SK-N-SH treated with all-trans-retinoic acid at 6 μM for 48 hours (cell line): ENCODE measurements at regions not wholly inside any gene's neighbourhood (a gene's known extent, or its start where the extent isn't known, plus 50 kb on each side); places are given as distances from the start of the nearest gene placed in this dataset.
"Not testable (repeated sequence)": the region's sequence is repeated elsewhere in the genome, so short reads cannot be mapped to it uniquely, and the experiment has no call there.

Experiments
- ATAC-seq: fragments of 200-7000 bp; cut with Tn5 transposase; 3 replicates; pipeline ENCODE4 v1.9.1; 2020; ENCODE audit warnings: mild to moderate bottlenecking, moderate library complexity
- ARNTL ChIP-seq: fragments of 450-650 bp; formaldehyde crosslinking; IDR thresholded peaks from 2 replicates; pipeline ENCODE4 v1.5.0; 2020; ENCODE audit warnings: low read depth, mild to moderate bottlenecking, moderate library complexity, borderline replicate concordance
- BACH2 ChIP-seq: fragments of 250-450 bp; sonication (Bioruptor Pico); IDR thresholded peaks from 2 replicates; pipeline ENCODE4 v1.9.0; 2021; ENCODE audit warnings: mild to moderate bottlenecking, borderline replicate concordance
- CSDC2 ChIP-seq: fragments of 250-450 bp; sonication (Bioruptor Pico); IDR thresholded peaks from 2 replicates; pipeline ENCODE4 v1.5.0; 2020; ENCODE audit warnings: mild to moderate bottlenecking, moderate library complexity
- ESRRG ChIP-seq: fragments of 250-450 bp; sonication (Bioruptor Pico); IDR thresholded peaks from 2 replicates; pipeline ENCODE4 v1.6.1; 2021; ENCODE audit warnings: mild to moderate bottlenecking
- GLIS3 ChIP-seq: fragments of 250-450 bp; sonication (Bioruptor Pico); IDR thresholded peaks from 2 replicates; pipeline ENCODE4 v1.5.0; 2020; ENCODE audit warnings: mild to moderate bottlenecking, moderate library complexity
- ISL1 ChIP-seq: fragments of 250-450 bp; sonication (Bioruptor Pico); IDR thresholded peaks from 2 replicates; pipeline ENCODE4 v2.1.2; 2022; ENCODE audit warnings: mild to moderate bottlenecking, moderate library complexity
- OSR1 ChIP-seq: fragments of 250-450 bp; sonication (Bioruptor Pico); IDR thresholded peaks from 2 replicates; pipeline ENCODE4 v1.8.0; 2022; ENCODE audit warnings: moderate library complexity, mild to moderate bottlenecking, inconsistent platforms
- PPARA ChIP-seq: fragments of 250-450 bp; sonication (Bioruptor Pico); IDR thresholded peaks from 2 replicates; pipeline ENCODE4 v1.5.0; 2020; ENCODE audit warnings: mild to moderate bottlenecking, borderline replicate concordance
- RARB ChIP-seq: fragments of 250-450 bp; sonication (Bioruptor Pico); IDR thresholded peaks from 2 replicates; pipeline ENCODE4 v1.8.0; 2021; ENCODE audit warnings: mild to moderate bottlenecking, moderate library complexity
- SNAI2 ChIP-seq: fragments of 250-450 bp; sonication (Bioruptor Pico); IDR thresholded peaks from 2 replicates; pipeline ENCODE4 v1.5.0; 2020; ENCODE audit warnings: mild to moderate bottlenecking, moderate library complexity
- TCF4 ChIP-seq: fragments of 250-450 bp; sonication (Bioruptor Pico); IDR thresholded peaks from 2 replicates; pipeline ENCODE4 v1.8.0; 2021; ENCODE audit warnings: mild to moderate bottlenecking, moderate library complexity, borderline replicate concordance
- TOX ChIP-seq: fragments of 250-450 bp; sonication (Bioruptor Pico); IDR thresholded peaks from 2 replicates; pipeline ENCODE4 v1.8.0; 2021; ENCODE audit warnings: mild to moderate bottlenecking, moderate library complexity, borderline replicate concordance
- ZC3H10 ChIP-seq: fragments of 250-450 bp; sonication (Bioruptor Pico); IDR thresholded peaks from 2 replicates; pipeline ENCODE4 v1.5.1; 2021; ENCODE audit warnings: mild to moderate bottlenecking, moderate library complexity
- ZFP3 ChIP-seq: fragments of 250-450 bp; sonication (Bioruptor Pico); IDR thresholded peaks from 2 replicates; pipeline ENCODE4 v1.5.0; 2020; ENCODE audit warnings: mild to moderate bottlenecking, moderate library complexity
- ZFP30 ChIP-seq: fragments of 450-650 bp; formaldehyde crosslinking; IDR thresholded peaks from 2 replicates; pipeline ENCODE4 v1.5.0; 2022; ENCODE audit warnings: mild to moderate bottlenecking, moderate library complexity
- ZNF565 ChIP-seq: fragments of 450-650 bp; formaldehyde crosslinking; conservative IDR thresholded peaks from 2 replicates; pipeline ENCODE4 v1.5.0; 2020; ENCODE audit warnings: low read depth, mild to moderate bottlenecking, moderate library complexity
- ZNF70 ChIP-seq: fragments of 450-650 bp; formaldehyde crosslinking; IDR thresholded peaks from 2 replicates; pipeline ENCODE4 v1.5.0; 2020; ENCODE audit warnings: mild to moderate bottlenecking, moderate library complexity
- ZNF8 ChIP-seq: fragments of 450-650 bp; formaldehyde crosslinking; IDR thresholded peaks from 2 replicates; pipeline ENCODE4 v1.5.0; 2020; ENCODE audit warnings: mild to moderate bottlenecking, moderate library complexity
- TF ChIP-seq, protein P1 (sequence below): fragments of 250-450 bp; sonication (Bioruptor Pico); IDR thresholded peaks from 2 replicates; pipeline ENCODE4 v1.5.0; 2020; ENCODE audit warnings: mild to moderate bottlenecking, moderate library complexity
- TF ChIP-seq, protein P2 (sequence below): fragments of 250-450 bp; sonication (Bioruptor Pico); IDR thresholded peaks from 2 replicates; pipeline ENCODE4 v1.5.1; 2020; ENCODE audit warnings: low read depth, mild to moderate bottlenecking, moderate library complexity
- TF ChIP-seq, protein P3 (sequence below): fragments of 250-450 bp; sonication (Bioruptor Pico); IDR thresholded peaks from 2 replicates; pipeline ENCODE4 v1.5.1; 2021; ENCODE audit warnings: mild to moderate bottlenecking, moderate library complexity
- TF ChIP-seq, protein P4 (sequence below): fragments of 250-450 bp; sonication (Bioruptor Pico); IDR thresholded peaks from 2 replicates; pipeline ENCODE4 v1.8.0; 2021; ENCODE audit warnings: low read depth, mild to moderate bottlenecking, moderate library complexity, borderline replicate concordance
- TF ChIP-seq, protein P5 (sequence below): fragments of 250-450 bp; sonication (Bioruptor Pico); IDR thresholded peaks from 2 replicates; pipeline ENCODE4 v1.8.0; 2020; ENCODE audit warnings: mild to moderate bottlenecking, moderate library complexity, borderline replicate concordance

DNA sequence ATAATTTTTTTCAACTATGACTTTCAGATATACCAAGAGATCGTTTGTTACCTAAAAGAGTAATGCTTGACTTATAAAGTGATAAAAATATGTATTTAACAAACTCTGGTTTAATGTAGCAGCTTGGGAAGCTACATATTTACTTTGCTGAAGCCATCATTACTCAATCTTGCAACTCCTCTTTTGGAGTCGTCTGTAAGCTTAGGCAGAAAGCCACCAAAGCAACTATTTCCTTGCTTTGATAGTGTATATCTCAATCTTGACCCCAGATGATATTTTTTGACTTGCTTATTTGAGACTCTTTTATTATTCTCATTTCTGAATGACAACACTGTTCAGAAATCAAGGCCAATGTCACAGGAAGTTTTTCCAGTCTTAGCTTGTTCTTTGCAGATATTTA lies 183.0 kb downstream of the SAMD5 start (continued):
- TF ChIP-seq RARB (CRISPR knock-in tag) (no peak), PPARA (CRISPR knock-in tag) (no peak), ZNF70 (CRISPR knock-in tag) (no peak), TCF4 (CRISPR knock-in tag) (no peak), CSDC2 (CRISPR knock-in tag) (no peak), ARNTL (no peak), BACH2 (CRISPR knock-in tag) (no peak), ZFP3 (CRISPR knock-in tag) (no peak), ISL1 (CRISPR knock-in tag) (no peak), ZNF8 (CRISPR knock-in tag) (no peak)
- TF ChIP-seq, protein P1, sequence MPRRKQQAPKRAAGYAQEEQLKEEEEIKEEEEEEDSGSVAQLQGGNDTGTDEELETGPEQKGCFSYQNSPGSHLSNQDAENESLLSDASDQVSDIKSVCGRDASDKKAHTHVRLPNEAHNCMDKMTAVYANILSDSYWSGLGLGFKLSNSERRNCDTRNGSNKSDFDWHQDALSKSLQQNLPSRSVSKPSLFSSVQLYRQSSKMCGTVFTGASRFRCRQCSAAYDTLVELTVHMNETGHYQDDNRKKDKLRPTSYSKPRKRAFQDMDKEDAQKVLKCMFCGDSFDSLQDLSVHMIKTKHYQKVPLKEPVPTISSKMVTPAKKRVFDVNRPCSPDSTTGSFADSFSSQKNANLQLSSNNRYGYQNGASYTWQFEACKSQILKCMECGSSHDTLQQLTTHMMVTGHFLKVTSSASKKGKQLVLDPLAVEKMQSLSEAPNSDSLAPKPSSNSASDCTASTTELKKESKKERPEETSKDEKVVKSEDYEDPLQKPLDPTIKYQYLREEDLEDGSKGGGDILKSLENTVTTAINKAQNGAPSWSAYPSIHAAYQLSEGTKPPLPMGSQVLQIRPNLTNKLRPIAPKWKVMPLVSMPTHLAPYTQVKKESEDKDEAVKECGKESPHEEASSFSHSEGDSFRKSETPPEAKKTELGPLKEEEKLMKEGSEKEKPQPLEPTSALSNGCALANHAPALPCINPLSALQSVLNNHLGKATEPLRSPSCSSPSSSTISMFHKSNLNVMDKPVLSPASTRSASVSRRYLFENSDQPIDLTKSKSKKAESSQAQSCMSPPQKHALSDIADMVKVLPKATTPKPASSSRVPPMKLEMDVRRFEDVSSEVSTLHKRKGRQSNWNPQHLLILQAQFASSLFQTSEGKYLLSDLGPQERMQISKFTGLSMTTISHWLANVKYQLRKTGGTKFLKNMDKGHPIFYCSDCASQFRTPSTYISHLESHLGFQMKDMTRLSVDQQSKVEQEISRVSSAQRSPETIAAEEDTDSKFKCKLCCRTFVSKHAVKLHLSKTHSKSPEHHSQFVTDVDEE = no peak
- TF ChIP-seq, all 23 proteins: peak for 0

DNA sequence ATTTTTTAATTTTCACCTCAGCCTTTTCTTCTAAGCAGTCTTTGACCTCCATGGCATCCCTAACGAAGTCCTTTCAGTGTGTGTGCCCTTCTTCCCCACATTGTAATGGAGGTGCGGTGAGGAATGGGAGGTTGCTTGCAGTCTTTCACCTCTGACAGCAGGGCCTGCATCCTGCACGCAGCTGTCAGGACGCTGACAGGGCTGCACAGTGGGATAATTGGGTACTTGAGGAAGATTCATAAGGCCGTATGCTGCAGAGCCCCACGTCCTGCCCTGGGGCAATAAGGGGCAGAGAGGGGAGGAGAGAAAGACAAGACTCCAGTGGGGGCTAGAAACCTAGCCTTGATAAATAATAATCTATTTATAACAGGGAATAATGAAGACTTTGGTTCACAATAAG lies 184.7 kb downstream of the SAMD5 start:
- no peak for TF ChIP-seq TOX (CRISPR knock-in tag)
- TF ChIP-seq, protein P2, sequence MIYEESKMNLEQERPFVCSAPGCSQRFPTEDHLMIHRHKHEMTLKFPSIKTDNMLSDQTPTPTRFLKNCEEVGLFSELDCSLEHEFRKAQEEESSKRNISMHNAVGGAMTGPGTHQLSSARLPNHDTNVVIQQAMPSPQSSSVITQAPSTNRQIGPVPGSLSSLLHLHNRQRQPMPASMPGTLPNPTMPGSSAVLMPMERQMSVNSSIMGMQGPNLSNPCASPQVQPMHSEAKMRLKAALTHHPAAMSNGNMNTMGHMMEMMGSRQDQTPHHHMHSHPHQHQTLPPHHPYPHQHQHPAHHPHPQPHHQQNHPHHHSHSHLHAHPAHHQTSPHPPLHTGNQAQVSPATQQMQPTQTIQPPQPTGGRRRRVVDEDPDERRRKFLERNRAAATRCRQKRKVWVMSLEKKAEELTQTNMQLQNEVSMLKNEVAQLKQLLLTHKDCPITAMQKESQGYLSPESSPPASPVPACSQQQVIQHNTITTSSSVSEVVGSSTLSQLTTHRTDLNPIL (CRISPR knock-in tag) = no peak
- no peak for TF ChIP-seq ZNF8 (CRISPR knock-in tag)
- TF ChIP-seq RARB (CRISPR knock-in tag) = no peak
- TF ChIP-seq CSDC2 (CRISPR knock-in tag) = no peak
- no peak for TF ChIP-seq ZNF565
- TF ChIP-seq ZFP30 (CRISPR knock-in tag) = no peak
- no peak for TF ChIP-seq BACH2 (CRISPR knock-in tag)
- TF ChIP-seq ZFP3 (CRISPR knock-in tag) = no peak
- TF ChIP-seq, protein P1 = no peak
- TF ChIP-seq, protein P3, sequence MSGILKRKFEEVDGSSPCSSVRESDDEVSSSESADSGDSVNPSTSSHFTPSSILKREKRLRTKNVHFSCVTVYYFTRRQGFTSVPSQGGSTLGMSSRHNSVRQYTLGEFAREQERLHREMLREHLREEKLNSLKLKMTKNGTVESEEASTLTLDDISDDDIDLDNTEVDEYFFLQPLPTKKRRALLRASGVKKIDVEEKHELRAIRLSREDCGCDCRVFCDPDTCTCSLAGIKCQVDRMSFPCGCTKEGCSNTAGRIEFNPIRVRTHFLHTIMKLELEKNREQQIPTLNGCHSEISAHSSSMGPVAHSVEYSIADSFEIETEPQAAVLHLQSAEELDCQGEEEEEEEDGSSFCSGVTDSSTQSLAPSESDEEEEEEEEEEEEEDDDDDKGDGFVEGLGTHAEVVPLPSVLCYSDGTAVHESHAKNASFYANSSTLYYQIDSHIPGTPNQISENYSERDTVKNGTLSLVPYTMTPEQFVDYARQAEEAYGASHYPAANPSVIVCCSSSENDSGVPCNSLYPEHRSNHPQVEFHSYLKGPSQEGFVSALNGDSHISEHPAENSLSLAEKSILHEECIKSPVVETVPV (CRISPR knock-in tag) = no peak
- TF ChIP-seq, protein P4, sequence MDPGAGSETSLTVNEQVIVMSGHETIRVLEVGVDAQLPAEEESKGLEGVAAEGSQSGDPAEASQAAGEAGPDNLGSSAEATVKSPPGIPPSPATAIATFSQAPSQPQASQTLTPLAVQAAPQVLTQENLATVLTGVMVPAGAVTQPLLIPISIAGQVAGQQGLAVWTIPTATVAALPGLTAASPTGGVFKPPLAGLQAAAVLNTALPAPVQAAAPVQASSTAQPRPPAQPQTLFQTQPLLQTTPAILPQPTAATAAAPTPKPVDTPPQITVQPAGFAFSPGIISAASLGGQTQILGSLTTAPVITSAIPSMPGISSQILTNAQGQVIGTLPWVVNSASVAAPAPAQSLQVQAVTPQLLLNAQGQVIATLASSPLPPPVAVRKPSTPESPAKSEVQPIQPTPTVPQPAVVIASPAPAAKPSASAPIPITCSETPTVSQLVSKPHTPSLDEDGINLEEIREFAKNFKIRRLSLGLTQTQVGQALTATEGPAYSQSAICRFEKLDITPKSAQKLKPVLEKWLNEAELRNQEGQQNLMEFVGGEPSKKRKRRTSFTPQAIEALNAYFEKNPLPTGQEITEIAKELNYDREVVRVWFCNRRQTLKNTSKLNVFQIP (CRISPR knock-in tag) = no peak

DNA sequence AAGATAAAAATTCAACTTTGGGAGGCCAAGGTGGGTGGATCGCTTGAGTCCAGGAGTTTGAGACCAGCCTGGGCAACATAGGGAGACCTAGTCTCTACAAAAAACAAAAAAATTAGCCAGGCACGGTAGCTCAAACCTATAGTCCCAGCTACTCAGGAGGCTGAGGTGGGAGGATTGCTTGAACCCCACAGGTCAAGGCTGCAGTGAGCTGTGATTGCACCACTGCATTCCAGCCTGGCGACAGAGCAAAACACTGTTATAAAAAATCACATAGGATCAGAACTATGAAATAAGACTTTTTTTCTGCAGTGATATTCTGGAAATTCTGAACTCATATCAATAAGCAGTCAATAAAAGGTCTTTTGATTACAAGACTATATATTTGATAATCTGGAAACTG lies 186.1 kb downstream of the SAMD5 start:
- not testable (repeated sequence) for ATAC-seq

More for the DNA sequence above, 184.7 kb downstream of the SAMD5 start:
- ATAC-seq = no peak

DNA sequence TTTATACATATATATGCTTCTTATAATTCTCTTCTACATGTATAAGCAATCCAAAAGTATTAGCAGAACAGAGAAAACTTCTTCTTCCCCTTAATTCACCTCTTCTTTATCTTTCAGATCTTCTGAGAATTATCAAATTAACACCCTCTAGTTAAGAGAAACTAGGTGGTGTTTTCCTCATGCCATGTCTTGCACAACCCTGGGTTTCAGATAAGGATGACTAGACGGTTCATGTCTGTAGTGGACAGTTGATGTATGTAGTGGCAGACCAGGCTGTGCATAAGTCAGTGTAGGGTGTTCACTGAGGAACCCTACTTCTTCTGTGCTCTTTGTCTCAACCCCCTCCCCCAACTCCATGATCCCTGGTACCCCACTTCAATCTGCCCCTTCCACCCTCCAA lies 187.3 kb downstream of the SAMD5 start:
- no peak for ATAC-seq
- no peak for TF ChIP-seq ZFP30 (CRISPR knock-in tag)
- TF ChIP-seq BACH2 (CRISPR knock-in tag) = no peak
- TF ChIP-seq, protein P2 (CRISPR knock-in tag) = no peak
- TF ChIP-seq RARB (CRISPR knock-in tag) = no peak
- TF ChIP-seq SNAI2 (CRISPR knock-in tag) = no peak
- TF ChIP-seq ZFP3 (CRISPR knock-in tag) = no peak
- TF ChIP-seq CSDC2 (CRISPR knock-in tag) = no peak
- no peak for TF ChIP-seq ZNF8 (CRISPR knock-in tag)
- TF ChIP-seq ISL1 (CRISPR knock-in tag) = no peak
- TF ChIP-seq ZC3H10 (CRISPR knock-in tag) = no peak
- no peak for TF ChIP-seq OSR1 (CRISPR knock-in tag)
- TF ChIP-seq GLIS3 (CRISPR knock-in tag) = no peak
- TF ChIP-seq, protein P5, sequence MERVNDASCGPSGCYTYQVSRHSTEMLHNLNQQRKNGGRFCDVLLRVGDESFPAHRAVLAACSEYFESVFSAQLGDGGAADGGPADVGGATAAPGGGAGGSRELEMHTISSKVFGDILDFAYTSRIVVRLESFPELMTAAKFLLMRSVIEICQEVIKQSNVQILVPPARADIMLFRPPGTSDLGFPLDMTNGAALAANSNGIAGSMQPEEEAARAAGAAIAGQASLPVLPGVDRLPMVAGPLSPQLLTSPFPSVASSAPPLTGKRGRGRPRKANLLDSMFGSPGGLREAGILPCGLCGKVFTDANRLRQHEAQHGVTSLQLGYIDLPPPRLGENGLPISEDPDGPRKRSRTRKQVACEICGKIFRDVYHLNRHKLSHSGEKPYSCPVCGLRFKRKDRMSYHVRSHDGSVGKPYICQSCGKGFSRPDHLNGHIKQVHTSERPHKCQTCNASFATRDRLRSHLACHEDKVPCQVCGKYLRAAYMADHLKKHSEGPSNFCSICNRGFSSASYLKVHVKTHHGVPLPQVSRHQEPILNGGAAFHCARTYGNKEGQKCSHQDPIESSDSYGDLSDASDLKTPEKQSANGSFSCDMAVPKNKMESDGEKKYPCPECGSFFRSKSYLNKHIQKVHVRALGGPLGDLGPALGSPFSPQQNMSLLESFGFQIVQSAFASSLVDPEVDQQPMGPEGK (CRISPR knock-in tag) = no peak
- TF ChIP-seq ZNF565 = no peak
- TF ChIP-seq ESRRG (CRISPR knock-in tag) = no peak
